GM19372 (cell line): ENCODE measurements at regions not wholly inside any gene's neighbourhood (a gene's known extent, or its start where the extent isn't known, plus 50 kb on each side); places are given as distances from the start of the nearest gene placed in this dataset.

ENCODE experiments used
- ATAC-seq: cut with Tn5 transposase; IDR thresholded peaks from one replicate; pipeline ENCODE4 v1.9.1; 2021; ENCODE audit warnings: mild to moderate bottlenecking, low read depth, moderate library complexity; ENCODE audit not compliant: unreplicated experiment

GRCh38 chr1:9419369-9420041 is 119.8 kb upstream of the SLC25A33 start:
- no peak for ATAC-seq

GRCh38 chr1:9420835-9421532 is 118.3 kb upstream of the SLC25A33 start:
- ATAC-seq = no peak

GRCh38 chr1:9421533-9421873 is 117.8 kb upstream of the SLC25A33 start:
- no peak for ATAC-seq

GRCh38 chr1:9422321-9422720 is 116.9 kb upstream of the SLC25A33 start:
- no peak for ATAC-seq

- ATAC-seq = no peak
Observed at GRCh38 chr1:9422911-9423505, 116.3 kb upstream of the SLC25A33 start.

- no peak for ATAC-seq
Observed at GRCh38 chr1:9424261-9424660, 115.0 kb upstream of the SLC25A33 start.

- ATAC-seq = no peak
Observed at GRCh38 chr1:9425859-9426258, 113.4 kb upstream of the SLC25A33 start.

- peak; percentile 50 for ATAC-seq
Observed at GRCh38 chr1:9426291-9426711, 113.0 kb upstream of the SLC25A33 start.

- no peak for ATAC-seq
Observed at GRCh38 chr1:9427388-9427787, 111.9 kb upstream of the SLC25A33 start.

GRCh38 chr1:9428601-9429341 is 110.5 kb upstream of the SLC25A33 start:
- peak; percentile 80 for ATAC-seq

- ATAC-seq = no peak
Observed at GRCh38 chr1:9429342-9429711, 109.9 kb upstream of the SLC25A33 start.

GRCh38 chr1:9434247-9435152 is 104.8 kb upstream of the SLC25A33 start:
- ATAC-seq = no peak

GRCh38 chr1:9435153-9435636 is 104.1 kb upstream of the SLC25A33 start:
- ATAC-seq = no peak

GRCh38 chr1:9435854-9436640 is 103.2 kb upstream of the SLC25A33 start:
- ATAC-seq = no peak

GRCh38 chr1:9437961-9438430 is 101.3 kb upstream of the SLC25A33 start:
- no peak for ATAC-seq

- no peak for ATAC-seq
Observed at GRCh38 chr1:9438431-9439073, 100.7 kb upstream of the SLC25A33 start.

- ATAC-seq = no peak
Observed at GRCh38 chr1:9439074-9439761, 100.0 kb upstream of the SLC25A33 start.

- no peak for ATAC-seq
Observed at GRCh38 chr1:9440261-9440660, 99.0 kb upstream of the SLC25A33 start.
